Tibial nerve (tissue), 4 donors: ENCODE measurements at regions not wholly inside any gene's neighbourhood (a gene's known extent, or its start where the extent isn't known, plus 50 kb on each side); places are given as distances from the start of the nearest gene placed in this dataset.

ENCODE experiments used
- DNase-seq, 2 donors: peaks; one replicate each; pipeline ENCODE4 v3.0.0-alpha.2; 2019; ENCODE audit warnings: low spot score in 2 of 2
- H3K27ac ChIP-seq, 4 donors: fragments of 200-600 bp; sonication (generic) in 3 of 4; one replicate each; pipeline ENCODE4 v1.5.1; 2017 to 2019; ENCODE audit warnings: mild to moderate bottlenecking in 1 of 4
- H3K27me3 ChIP-seq, 2 donors: fragments of 200-600 bp; sonication (generic) in 1 of 2; one replicate each; pipeline versions ENCODE4 v1.5.1 to v1.6.0; 2017 to 2019
- H3K36me3 ChIP-seq, 3 donors: fragments of 200-600 bp; sonication (generic); one replicate each; pipeline ENCODE4 v1.5.1; 2018 to 2019
- H3K4me1 ChIP-seq, 4 donors: fragments of 200-600 bp; sonication (generic) in 3 of 4; one replicate each; pipeline ENCODE4 v1.5.1; 2017 to 2019
- H3K4me3 ChIP-seq, 4 donors: fragments of 200-600 bp; sonication (generic) in 3 of 4; one replicate each; pipeline ENCODE4 v1.5.1; 2017 to 2019; ENCODE audit warnings: mild to moderate bottlenecking in 1 of 4, moderate library complexity in 1 of 4
- H3K9me3 ChIP-seq, 4 donors: fragments of 200-600 bp; sonication (generic) in 3 of 4; one replicate each; pipeline ENCODE4 v1.5.1; 2017 to 2019
- EP300 ChIP-seq, 2 donors: sonication (generic); formaldehyde crosslinking; IDR thresholded peaks; one replicate each; pipeline ENCODE4 v1.6.1; 2017; ENCODE audit warnings: antibody characterized with exemption in 2 of 2, mild to moderate bottlenecking in 1 of 2
- POLR2A ChIP-seq, 2 donors: fragments of 450-650 bp; IDR thresholded peaks; one replicate each; pipeline ENCODE4 v1.6.1; 2017; ENCODE audit warnings: antibody characterized with exemption in 2 of 2, mild to moderate bottlenecking in 2 of 2, moderate library complexity in 2 of 2
- WGBS, 2 donors: methylation state at CpG; one replicate each; pipeline ENCODE4 v1.1.5; 2018; 5-methylcytosine and 5-hydroxymethylcytosine counted together
- TF ChIP-seq, protein P1 (sequence below), 5 experiments: fragments of 200-600 bp in 3 of 5; fragments of 450-650 bp in 2 of 5; sonication (generic) in 3 of 5; IDR thresholded peaks; one replicate each; pipeline ENCODE4 v1.5.1; 2016 to 2019; ENCODE audit warnings: antibody characterized with exemption in 5 of 5, mild to moderate bottlenecking in 3 of 5, moderate library complexity in 2 of 5

- WGBS, 2 donors, result 37% methylated on average over 4 of the region's 4 CpGs
- no peaks in the 10 kb centered on the region for H3K4me1 ChIP-seq
- H3K36me3 ChIP-seq, result no peaks in the 10 kb centered on the region
- H3K27me3 ChIP-seq, result no peaks in the 10 kb centered on the region
- no peak for TF ChIP-seq POLR2A (IDR thresholded peaks at IDR 0.05)
- TF ChIP-seq, protein P1, sequence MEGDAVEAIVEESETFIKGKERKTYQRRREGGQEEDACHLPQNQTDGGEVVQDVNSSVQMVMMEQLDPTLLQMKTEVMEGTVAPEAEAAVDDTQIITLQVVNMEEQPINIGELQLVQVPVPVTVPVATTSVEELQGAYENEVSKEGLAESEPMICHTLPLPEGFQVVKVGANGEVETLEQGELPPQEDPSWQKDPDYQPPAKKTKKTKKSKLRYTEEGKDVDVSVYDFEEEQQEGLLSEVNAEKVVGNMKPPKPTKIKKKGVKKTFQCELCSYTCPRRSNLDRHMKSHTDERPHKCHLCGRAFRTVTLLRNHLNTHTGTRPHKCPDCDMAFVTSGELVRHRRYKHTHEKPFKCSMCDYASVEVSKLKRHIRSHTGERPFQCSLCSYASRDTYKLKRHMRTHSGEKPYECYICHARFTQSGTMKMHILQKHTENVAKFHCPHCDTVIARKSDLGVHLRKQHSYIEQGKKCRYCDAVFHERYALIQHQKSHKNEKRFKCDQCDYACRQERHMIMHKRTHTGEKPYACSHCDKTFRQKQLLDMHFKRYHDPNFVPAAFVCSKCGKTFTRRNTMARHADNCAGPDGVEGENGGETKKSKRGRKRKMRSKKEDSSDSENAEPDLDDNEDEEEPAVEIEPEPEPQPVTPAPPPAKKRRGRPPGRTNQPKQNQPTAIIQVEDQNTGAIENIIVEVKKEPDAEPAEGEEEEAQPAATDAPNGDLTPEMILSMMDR (IDR thresholded peaks at IDR 0.05), result no peak
- TF ChIP-seq EP300 (IDR thresholded peaks at IDR 0.05), result no peak
- no peak overlapping the region for H3K27ac ChIP-seq
- H3K9me3 ChIP-seq, result peaks cover 0 to 12% (median 2%) of the 10 kb centered on the region in 4 donors
- H3K4me3 ChIP-seq, result no peak overlapping the region
- no peak for DNase-seq
These were observed 328.8 kb upstream of the BTBD3 start for GRCh38 chr20:11588875-11589274.

GRCh38 chr20:11591965-11592364 lies 325.7 kb upstream of the BTBD3 start:
- no peak overlapping the region for H3K4me3 ChIP-seq
- no peaks in the 10 kb centered on the region for H3K27me3 ChIP-seq
- TF ChIP-seq, protein P1 (IDR thresholded peaks at IDR 0.05), result no peak
- TF ChIP-seq POLR2A (IDR thresholded peaks at IDR 0.05) (no peak), EP300 (IDR thresholded peaks at IDR 0.05) (no peak)
- H3K9me3 ChIP-seq, result peaks cover 0 to 12% (median 2%) of the 10 kb centered on the region in 4 donors
- no peak overlapping the region for H3K27ac ChIP-seq
- no peaks in the 10 kb centered on the region for H3K36me3 ChIP-seq
- H3K4me1 ChIP-seq, result no peaks in the 10 kb centered on the region
- DNase-seq, result no peak

GRCh38 chr20:11604339-11604738 lies 313.4 kb upstream of the BTBD3 start:
- Histone ChIP-seq H3K4me1 (no peaks in the 10 kb centered on the region), H3K9me3 (peaks cover 0 to 5% (median 0%) of the 10 kb centered on the region in 4 donors), H3K27me3 (no peaks in the 10 kb centered on the region), H3K4me3 (no peak overlapping the region), H3K27ac (no peak overlapping the region), H3K36me3 (no peaks in the 10 kb centered on the region)
- no peak for DNase-seq
- TF ChIP-seq EP300 (IDR thresholded peaks at IDR 0.05) (no peak), POLR2A (IDR thresholded peaks at IDR 0.05) (no peak)
- TF ChIP-seq, protein P1 (IDR thresholded peaks at IDR 0.05), result no peak
- WGBS, 2 donors, result 92% methylated on average over 1 of the region's 1 CpG

DNA sequence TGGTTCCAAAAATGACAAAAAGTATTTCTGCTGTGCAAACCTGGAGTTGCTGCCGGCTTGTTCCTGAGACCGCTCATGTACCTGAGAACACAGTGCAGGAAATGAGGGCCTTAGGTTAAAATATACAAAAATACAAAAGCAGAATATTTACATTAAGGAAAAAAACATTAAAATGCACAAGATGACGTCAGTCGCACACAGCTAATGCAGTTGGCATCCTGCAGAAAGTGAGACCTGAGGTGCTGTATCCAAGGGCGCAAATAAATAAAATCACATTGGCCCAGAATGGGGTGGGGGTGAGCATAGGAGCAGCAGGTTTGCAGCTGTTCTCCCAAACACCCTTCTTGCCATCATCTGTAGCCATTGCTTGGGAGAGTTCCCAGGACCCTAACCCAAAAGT lies 310.6 kb upstream of the BTBD3 start:
- no peak for DNase-seq
- Histone ChIP-seq H3K27ac (no peak overlapping the region), H3K36me3 (no peaks in the 10 kb centered on the region), H3K9me3 (peaks cover 0 to 5% (median 0%) of the 10 kb centered on the region in 4 donors), H3K4me3 (no peak overlapping the region), H3K27me3 (no peaks in the 10 kb centered on the region), H3K4me1 (no peaks in the 10 kb centered on the region)
- 88 to 94% methylated on average over 5 of the region's 5 CpGs for whole genome bisulfite sequencing, 2 donors
- TF ChIP-seq EP300 (IDR thresholded peaks at IDR 0.05) (no peak), POLR2A (IDR thresholded peaks at IDR 0.05) (no peak)
- TF ChIP-seq, protein P1 (IDR thresholded peaks at IDR 0.05), result no peak

DNA sequence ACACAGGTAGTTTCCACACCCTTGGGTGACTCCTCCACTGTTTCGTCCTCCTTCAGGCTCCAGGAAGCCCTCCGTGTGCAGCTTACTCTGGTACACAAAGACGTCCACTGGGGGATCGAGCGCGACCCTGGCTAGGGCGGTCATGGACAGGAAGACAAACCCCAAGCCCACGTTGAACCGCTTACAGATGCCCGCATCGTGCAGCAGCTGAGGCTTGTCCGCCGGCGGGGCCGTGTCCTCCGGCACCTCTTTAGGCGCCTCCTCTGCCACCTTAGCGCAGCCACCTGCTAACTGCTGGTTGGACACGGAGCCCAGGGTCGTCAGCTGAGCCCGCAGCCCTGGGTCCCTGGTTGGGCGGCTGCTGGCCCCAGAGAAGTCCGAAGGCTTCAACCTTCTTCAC lies 309.0 kb upstream of the BTBD3 start:
- Histone ChIP-seq H3K27me3 (no peaks in the 10 kb centered on the region), H3K9me3 (peaks cover 0 to 5% (median 0%) of the 10 kb centered on the region in 4 donors), H3K4me1 (no peaks in the 10 kb centered on the region), H3K27ac (no peak overlapping the region), H3K36me3 (no peaks in the 10 kb centered on the region), H3K4me3 (no peak overlapping the region)
- WGBS, 2 donors, result 96 to 98% methylated on average over 18 to 23 of the region's 23 CpGs
- no peak for DNase-seq
- no peak for TF ChIP-seq POLR2A (IDR thresholded peaks at IDR 0.05)
- TF ChIP-seq, protein P1 (IDR thresholded peaks at IDR 0.05), result no peak
- no peak for TF ChIP-seq EP300 (IDR thresholded peaks at IDR 0.05)
